D721Med (cell line): ENCODE measurements at regions not wholly inside any gene's neighbourhood (a gene's known extent, or its start where the extent isn't known, plus 50 kb on each side); places are given as distances from the start of the nearest gene placed in this dataset.

Experiments used
- DNase-seq: peaks from one replicate; pipeline ENCODE4 v3.0.0; 2011; ENCODE audit warnings: low spot score; ENCODE audit not compliant: insufficient read length
- FAIRE-seq: peaks from 2 replicates; lab custom pipeline; 2011; peaks lifted over from hg19 to GRCh38; lab: Jason Lieb, UNC
- TF ChIP-seq, protein P1 (sequence below): IDR thresholded peaks from 2 replicates; pipeline ENCODE4 v1.5.1; 2012; ENCODE audit warnings: mild to moderate bottlenecking, control low read depth; ENCODE audit not compliant: insufficient read depth; ENCODE audit errors: missing control alignments

GRCh38 chrX:118197730-118198129, 81.1 kb upstream of the KLHL13 start:
- TF ChIP-seq, protein P1, sequence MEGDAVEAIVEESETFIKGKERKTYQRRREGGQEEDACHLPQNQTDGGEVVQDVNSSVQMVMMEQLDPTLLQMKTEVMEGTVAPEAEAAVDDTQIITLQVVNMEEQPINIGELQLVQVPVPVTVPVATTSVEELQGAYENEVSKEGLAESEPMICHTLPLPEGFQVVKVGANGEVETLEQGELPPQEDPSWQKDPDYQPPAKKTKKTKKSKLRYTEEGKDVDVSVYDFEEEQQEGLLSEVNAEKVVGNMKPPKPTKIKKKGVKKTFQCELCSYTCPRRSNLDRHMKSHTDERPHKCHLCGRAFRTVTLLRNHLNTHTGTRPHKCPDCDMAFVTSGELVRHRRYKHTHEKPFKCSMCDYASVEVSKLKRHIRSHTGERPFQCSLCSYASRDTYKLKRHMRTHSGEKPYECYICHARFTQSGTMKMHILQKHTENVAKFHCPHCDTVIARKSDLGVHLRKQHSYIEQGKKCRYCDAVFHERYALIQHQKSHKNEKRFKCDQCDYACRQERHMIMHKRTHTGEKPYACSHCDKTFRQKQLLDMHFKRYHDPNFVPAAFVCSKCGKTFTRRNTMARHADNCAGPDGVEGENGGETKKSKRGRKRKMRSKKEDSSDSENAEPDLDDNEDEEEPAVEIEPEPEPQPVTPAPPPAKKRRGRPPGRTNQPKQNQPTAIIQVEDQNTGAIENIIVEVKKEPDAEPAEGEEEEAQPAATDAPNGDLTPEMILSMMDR: no peak
- FAIRE-seq: no peak
- no peak for DNase-seq

GRCh38 chrX:118198577-118198976, 82.0 kb upstream of the KLHL13 start:
- TF ChIP-seq, protein P1: no peak
- FAIRE-seq (no peak), DNase-seq (no peak)

DNA sequence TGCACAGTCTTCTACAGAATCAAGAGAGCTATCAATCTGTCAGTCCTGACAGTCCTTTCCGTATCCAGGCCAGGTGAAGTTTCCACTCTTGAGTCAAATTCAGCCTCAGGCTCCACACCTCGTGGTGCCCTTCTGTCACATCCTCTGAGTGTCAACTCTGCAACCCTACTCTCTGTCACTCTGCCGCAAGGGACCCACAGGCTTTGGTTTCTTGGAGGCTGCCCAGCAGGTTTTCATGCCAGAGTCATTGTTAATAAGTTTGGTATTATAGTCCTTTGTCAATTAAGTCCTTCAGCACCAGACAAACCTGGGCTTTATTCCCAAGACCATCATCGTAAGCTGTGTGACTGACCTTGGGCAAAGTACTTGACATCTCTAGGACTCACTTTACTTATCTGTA, 83.4 kb upstream of the KLHL13 start:
- FAIRE-seq (no peak), DNase-seq (no peak)
- TF ChIP-seq, protein P1: no peak

- DNase-seq (no peak), FAIRE-seq (no peak)
- TF ChIP-seq, protein P1: no peak
These were observed 89.1 kb upstream of the KLHL13 start for GRCh38 chrX:118205421-118206395.

GRCh38 chrX:118207831-118208453, 91.3 kb upstream of the KLHL13 start:
- FAIRE-seq (no peak), DNase-seq (no peak)
- TF ChIP-seq, protein P1: no peak

DNA sequence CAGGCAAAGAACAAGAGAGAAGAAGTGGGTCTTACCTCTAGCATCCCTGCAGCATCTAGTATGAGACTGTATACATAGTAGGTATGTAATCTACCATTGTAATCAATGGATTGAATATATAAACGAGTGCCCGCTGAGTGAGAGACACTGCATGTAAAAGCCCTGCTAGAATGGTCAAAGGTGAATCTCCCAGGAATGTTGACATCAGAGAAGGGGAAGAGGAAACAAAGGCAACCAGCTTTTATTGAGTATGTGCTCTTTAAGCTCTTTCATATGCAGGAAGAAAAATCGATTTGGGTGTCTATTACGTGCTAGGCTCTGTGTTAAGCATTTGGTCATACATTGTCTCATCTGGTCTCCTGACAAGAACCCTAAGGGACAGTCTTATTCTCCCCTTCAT, 91.9 kb upstream of the KLHL13 start:
- TF ChIP-seq, protein P1: no peak
- no peak for FAIRE-seq
- DNase-seq: no peak
